Naive thymus-derived CD4-positive, alpha-beta T cell (primary cell): ENCODE measurements at regions not wholly inside any gene's neighbourhood (a gene's known extent, or its start where the extent isn't known, plus 50 kb on each side); places are given as distances from the start of the nearest gene placed in this dataset.
"Not testable (repeated sequence)": the region's sequence is repeated elsewhere in the genome, so short reads cannot be mapped to it uniquely, and the experiment has no call there.

Experiments used
- ATAC-seq: fragments of 150-1000 bp; cut with Tn5 transposase; 2 replicates; pipeline ENCODE4 v1.10.0; 2021; ENCODE audit warnings: mild to moderate bottlenecking, moderate library complexity
- CTCF ChIA-PET: fragments of 350-600 bp; sonication (Branson Sonifier 250); formaldehyde crosslinking; loops from one replicate; lab custom pipeline; 2021; ENCODE audit warnings: antibody characterized with exemption; lab: Charles Lee
- POLR2A ChIA-PET: fragments of 350-600 bp; sonication (Branson Sonifier 250); formaldehyde crosslinking; loops from one replicate; lab custom pipeline; 2021; ENCODE audit warnings: antibody characterized with exemption, inconsistent platforms; lab: Charles Lee
- DNase-seq, 9 donors: peaks; one replicate each; pipeline versions ENCODE4 v3.0.0 to v3.0.0-alpha.2; 2020 to 2022; ENCODE audit warnings: mixed read lengths in 1 of 9
- H3K27ac ChIP-seq: one replicate; pipeline ENCODE4 v1.7.0; 2013; ENCODE audit warnings: mild to moderate bottlenecking, low read depth, low read length, moderate library complexity
- H3K27me3 ChIP-seq, 2 donors: one replicate each; pipeline ENCODE4 v1.7.0; 2013; ENCODE audit warnings: low read length in 2 of 2, mild to moderate bottlenecking in 2 of 2, moderate library complexity in 2 of 2; ENCODE audit not compliant: control insufficient read depth in 2 of 2, insufficient read depth in 2 of 2
- H3K36me3 ChIP-seq, 3 experiments: 1 replicate in 2 of 3; 2 replicates in 1 of 3; pipeline ENCODE4 v1.7.0; 2013; ENCODE audit warnings: low read length in 3 of 3, mild to moderate bottlenecking in 3 of 3, moderate library complexity in 1 of 3; ENCODE audit not compliant: insufficient read depth in 3 of 3, control insufficient read depth in 2 of 3
- H3K4me1 ChIP-seq, 2 donors: one replicate each; pipeline ENCODE4 v1.7.0; 2013; ENCODE audit warnings: low read length in 2 of 2, mild to moderate bottlenecking in 2 of 2, moderate library complexity in 1 of 2; ENCODE audit not compliant: control insufficient read depth in 2 of 2, insufficient read depth in 2 of 2
- H3K4me3 ChIP-seq: 2 replicates; pipeline ENCODE4 v1.7.0; 2013; ENCODE audit warnings: mild to moderate bottlenecking, low read length
- H3K9me3 ChIP-seq, 3 experiments: 1 replicate in 2 of 3; 2 replicates in 1 of 3; pipeline ENCODE4 v1.7.0; 2013; ENCODE audit warnings: low read length in 3 of 3; ENCODE audit not compliant: control insufficient read depth in 2 of 3
- H3K27ac Mint-ChIP-seq, 9 donors: one replicate each; pipeline ENCODE4 v1.8.0; 2020 to 2022; ENCODE audit warnings: mixed read lengths in 9 of 9, mild to moderate bottlenecking in 8 of 9, moderate library complexity in 5 of 9, inconsistent platforms in 2 of 9
- H3K27me3 Mint-ChIP-seq, 5 donors: one replicate each; pipeline ENCODE4 v1.8.0; 2021 to 2022; ENCODE audit warnings: mixed read lengths in 5 of 5, mild to moderate bottlenecking in 1 of 5
- H3K36me3 Mint-ChIP-seq, 5 donors: one replicate each; pipeline ENCODE4 v1.8.0; 2020 to 2022; ENCODE audit warnings: mixed read lengths in 5 of 5, mild to moderate bottlenecking in 3 of 5, inconsistent platforms in 1 of 5
- H3K4me1 Mint-ChIP-seq, 7 donors: one replicate each; pipeline ENCODE4 v1.8.0; 2020 to 2022; ENCODE audit warnings: mixed read lengths in 7 of 7, mild to moderate bottlenecking in 3 of 7, inconsistent platforms in 1 of 7
- H3K4me3 Mint-ChIP-seq, 10 donors: one replicate each; pipeline ENCODE4 v1.8.0; 2020 to 2022; ENCODE audit warnings: mild to moderate bottlenecking in 10 of 10, mixed read lengths in 10 of 10, moderate library complexity in 6 of 10, inconsistent platforms in 2 of 10
- H3K9me3 Mint-ChIP-seq, 11 donors: one replicate each; pipeline ENCODE4 v1.8.0; 2020 to 2022; ENCODE audit warnings: mixed read lengths in 11 of 11, mild to moderate bottlenecking in 4 of 11, inconsistent platforms in 1 of 11, moderate library complexity in 1 of 11
- intact Hi-C, 2 donors: fragments of 100-400 bp; cut with micrococcal nuclease; formaldehyde crosslinking; loops; one replicate each; pipeline ENCODE4 v1.15.1; 2023

DNA sequence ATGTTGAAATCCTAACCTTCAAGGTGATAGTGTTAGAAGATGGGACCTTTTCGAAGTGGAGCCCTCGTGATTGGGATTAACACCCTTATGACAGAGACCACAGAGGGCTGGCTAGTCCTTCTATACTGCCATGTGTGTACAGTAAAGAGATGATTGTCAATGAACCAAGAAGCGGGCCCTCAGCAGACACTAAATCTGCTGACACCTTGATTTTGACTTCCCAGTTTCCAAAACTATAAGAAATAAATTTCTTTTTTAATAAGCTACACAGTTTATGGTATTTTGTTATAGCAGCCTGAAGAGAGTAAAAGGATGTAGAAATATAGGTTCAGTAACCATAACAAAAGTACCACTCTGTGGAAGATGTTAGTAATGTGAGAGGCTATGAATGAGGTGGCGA lies 419.0 kb upstream of the NUDT12 start:
- Mint-ChIP-seq H3K4me1 (no peaks in the 10 kb centered on the region), H3K9me3 (peaks cover 0 to 17% (median 4%) of the 10 kb centered on the region in 11 donors), H3K4me3 (no peak overlapping the region), H3K27me3 (no peaks in the 10 kb centered on the region), H3K27ac (no peak overlapping the region), H3K36me3 (no peaks in the 10 kb centered on the region)
- ChIA-PET CTCF (interaction anchor here (0.6 kb wide), 1 partner anchor 515 kb away, joined by 3 read pairs; no protein-coding TSS in a partner anchor), POLR2A (no interaction called here)
- Histone ChIP-seq H3K4me3 (no peak overlapping the region), H3K36me3 (no peaks in the 10 kb centered on the region), H3K27ac (no peak overlapping the region), H3K9me3 (no peaks in the 10 kb centered on the region), H3K4me1 (no peaks in the 10 kb centered on the region), H3K27me3 (no peaks in the 10 kb centered on the region)
- intact Hi-C loops = no loop called here
- ATAC-seq (no peak), DNase-seq (no peak)

DNA sequence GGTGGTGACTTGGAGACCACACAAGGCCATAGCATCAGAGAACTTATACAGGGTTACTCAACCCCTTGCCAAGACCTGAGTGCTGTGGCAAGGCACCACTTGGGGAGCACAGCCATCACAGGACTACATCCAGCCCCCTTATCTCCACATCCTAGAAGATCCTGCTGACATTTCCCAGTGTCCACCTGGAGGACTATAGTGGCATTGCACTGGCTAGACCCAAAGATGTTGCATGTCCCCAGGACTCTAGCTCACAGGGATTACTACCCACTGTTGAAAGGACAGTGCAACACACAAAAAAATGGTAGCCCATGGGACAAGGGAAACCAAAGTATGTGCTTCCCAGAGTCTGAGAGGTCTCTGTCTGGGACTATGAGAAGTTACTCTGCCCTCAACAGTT lies 411.1 kb upstream of the NUDT12 start:
- no peaks in the 10 kb centered on the region for H3K4me1 Mint-ChIP-seq
- Histone ChIP-seq H3K36me3 (no peaks in the 10 kb centered on the region), H3K9me3 (no peaks in the 10 kb centered on the region), H3K4me3 (no peak overlapping the region), H3K27me3 (no peaks in the 10 kb centered on the region), H3K27ac (no peak overlapping the region), H3K4me1 (no peaks in the 10 kb centered on the region)
- ChIA-PET CTCF (no interaction called here), POLR2A (no interaction called here)
- no peak overlapping the region for H3K27ac Mint-ChIP-seq
- DNase-seq (no peak), ATAC-seq (no peak)
- peaks cover 0 to 39% (median 15%) of the 10 kb centered on the region in 11 donors for H3K9me3 Mint-ChIP-seq
- H3K4me3 Mint-ChIP-seq = no peak overlapping the region
- H3K36me3 Mint-ChIP-seq = peaks cover 0 to 3% (median 0%) of the 10 kb centered on the region in 5 donors
- intact Hi-C loops = no loop called here
- H3K27me3 Mint-ChIP-seq = no peaks in the 10 kb centered on the region

DNA sequence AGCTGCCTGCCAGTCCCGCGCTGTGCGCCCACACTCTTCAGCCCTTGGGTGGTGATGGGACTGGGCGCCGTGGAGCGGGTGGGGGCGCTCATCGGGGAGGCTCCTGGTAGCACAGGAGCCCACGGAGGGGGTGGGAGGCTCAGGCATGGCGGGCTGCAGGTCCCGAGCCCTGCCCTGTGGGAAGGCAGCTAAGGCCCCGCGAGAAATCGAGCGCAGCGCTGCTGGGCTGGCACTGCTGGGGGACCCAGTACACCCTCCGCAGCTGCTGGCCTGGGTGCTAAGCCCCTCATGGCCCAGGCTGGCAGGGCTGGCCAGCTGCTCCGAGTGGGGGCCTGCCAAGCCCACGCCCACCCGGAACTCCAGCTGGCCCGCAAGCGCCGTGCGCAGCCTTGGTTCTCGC lies 403.7 kb upstream of the NUDT12 start:
- CTCF ChIA-PET, H3K36me3 Mint-ChIP-seq, ATAC-seq, H3K4me3 Mint-ChIP-seq, H3K4me1 ChIP-seq, H3K4me1 Mint-ChIP-seq, H3K27ac Mint-ChIP-seq, DNase-seq, H3K36me3 ChIP-seq, H3K27ac ChIP-seq, POLR2A ChIA-PET, H3K9me3 ChIP-seq, H3K27me3 Mint-ChIP-seq, intact Hi-C loops, H3K4me3 ChIP-seq, H3K27me3 ChIP-seq: not testable (repeated sequence)
- peaks cover 5 to 29% (median 14%) of the 10 kb centered on the region in 11 donors for H3K9me3 Mint-ChIP-seq

DNA sequence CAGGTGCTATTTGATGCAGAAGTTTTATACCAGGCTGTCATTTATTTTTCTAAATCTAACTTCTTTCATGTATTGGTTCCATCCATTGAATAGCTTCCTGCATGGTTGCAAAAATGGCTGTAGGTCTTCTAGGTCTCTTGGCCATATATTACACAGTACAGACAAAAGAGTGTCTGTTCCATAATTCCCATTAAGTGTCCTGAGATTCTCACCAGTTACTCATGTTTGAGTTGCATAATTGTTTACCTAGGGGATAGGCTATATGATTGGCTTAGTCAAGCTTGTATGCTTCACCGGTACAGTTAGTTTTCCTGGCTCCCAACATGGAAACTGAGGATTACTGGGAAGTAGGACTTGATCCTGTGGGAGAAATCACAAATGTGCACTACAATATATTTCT lies 399.4 kb upstream of the NUDT12 start:
- ChIA-PET POLR2A (no interaction called here), CTCF (no interaction called here)
- H3K4me1 Mint-ChIP-seq = no peaks in the 10 kb centered on the region
- intact Hi-C loops = no loop called here
- H3K4me1 ChIP-seq = no peaks in the 10 kb centered on the region
- H3K27me3 Mint-ChIP-seq = no peaks in the 10 kb centered on the region
- H3K36me3 Mint-ChIP-seq = no peaks in the 10 kb centered on the region
- no peak overlapping the region for H3K27ac ChIP-seq
- no peak for DNase-seq
- H3K4me3 Mint-ChIP-seq = no peak overlapping the region
- H3K9me3 Mint-ChIP-seq = peaks cover 0 to 21% (median 7%) of the 10 kb centered on the region in 11 donors
- H3K27ac Mint-ChIP-seq = no peak overlapping the region
- H3K4me3 ChIP-seq = no peak overlapping the region
- no peaks in the 10 kb centered on the region for H3K27me3 ChIP-seq
- no peaks in the 10 kb centered on the region for H3K36me3 ChIP-seq
- no peak for ATAC-seq
- no peaks in the 10 kb centered on the region for H3K9me3 ChIP-seq

DNA sequence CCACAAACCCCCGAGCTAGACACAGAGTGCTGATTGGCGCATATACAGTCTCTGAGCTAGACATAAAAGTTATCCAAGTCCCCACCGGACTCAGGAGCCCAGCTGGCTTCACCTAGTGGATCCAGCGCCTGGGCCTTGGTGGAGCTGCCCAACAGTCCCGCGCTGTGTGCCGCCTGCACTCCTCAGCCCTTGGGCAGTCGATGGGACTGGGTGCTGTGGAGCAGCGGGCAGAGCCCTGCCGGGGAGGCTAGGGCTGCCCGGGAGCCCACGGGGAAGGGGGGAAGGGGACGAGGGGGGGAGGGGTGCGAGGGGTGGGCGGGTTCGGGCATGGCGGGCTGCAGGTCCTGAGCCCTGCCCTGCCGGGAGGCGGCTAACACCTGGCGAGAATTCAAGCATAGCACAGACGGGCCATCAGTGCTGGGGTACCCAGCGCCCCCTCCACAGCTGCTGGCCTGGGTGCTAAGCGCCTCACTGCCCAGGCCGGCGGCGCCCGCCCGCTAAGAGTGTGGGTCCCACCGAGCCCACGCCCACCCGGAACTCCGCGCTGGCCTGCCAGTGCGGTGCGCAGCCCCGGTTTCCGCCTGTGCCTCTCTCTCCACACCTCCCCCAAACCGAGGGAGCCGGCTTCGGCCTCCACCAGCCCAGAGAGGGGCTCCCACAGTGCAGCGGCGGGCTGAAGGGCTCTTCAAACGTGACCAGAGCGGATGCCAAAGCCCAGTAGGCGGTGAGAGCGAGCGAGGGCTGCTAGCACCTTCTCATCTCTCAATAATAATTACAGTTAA lies 391.2 kb upstream of the NUDT12 start:
- H3K27ac Mint-ChIP-seq = no peak overlapping the region

DNA sequence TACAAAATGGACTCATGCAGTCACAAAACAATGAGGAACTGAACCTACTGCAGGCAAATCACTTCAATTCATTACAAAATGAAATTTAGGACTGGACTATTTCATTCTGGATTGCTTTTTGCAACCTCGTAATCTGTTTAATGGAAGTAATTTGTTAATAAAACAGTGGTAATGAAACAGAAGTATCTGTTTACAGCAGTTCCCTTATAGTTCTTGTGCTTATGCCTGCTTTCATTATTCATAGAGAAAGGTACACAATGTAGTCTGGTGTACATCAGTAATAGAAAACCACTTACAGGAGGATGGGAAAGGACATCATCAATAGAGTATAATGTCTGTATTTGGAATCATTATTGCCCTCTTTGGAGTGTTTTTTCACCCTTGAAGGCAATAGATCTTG lies 389.2 kb upstream of the NUDT12 start:
- no peaks in the 10 kb centered on the region for H3K4me1 ChIP-seq
- Mint-ChIP-seq H3K27ac (no peak overlapping the region), H3K9me3 (peaks cover 0 to 6% (median 0%) of the 10 kb centered on the region in 11 donors), H3K4me1 (no peaks in the 10 kb centered on the region), H3K4me3 (no peak overlapping the region), H3K36me3 (no peaks in the 10 kb centered on the region), H3K27me3 (no peaks in the 10 kb centered on the region)
- H3K27ac ChIP-seq = no peak overlapping the region
- intact Hi-C loops = no loop called here
- ATAC-seq (no peak), DNase-seq (no peak)
- no peaks in the 10 kb centered on the region for H3K36me3 ChIP-seq
- H3K27me3 ChIP-seq = no peaks in the 10 kb centered on the region
- CTCF ChIA-PET = no interaction called here
- no peak overlapping the region for H3K4me3 ChIP-seq
- H3K9me3 ChIP-seq = no peaks in the 10 kb centered on the region
- POLR2A ChIA-PET = no interaction called here

More for the DNA sequence above, 391.2 kb upstream of the NUDT12 start:
- H3K9me3 Mint-ChIP-seq = peaks cover 0 to 8% (median 4%) of the 10 kb centered on the region in 11 donors
- H3K27me3 ChIP-seq = no peaks in the 10 kb centered on the region
- no peaks in the 10 kb centered on the region for H3K36me3 Mint-ChIP-seq
- CTCF ChIA-PET = no interaction called here
- POLR2A ChIA-PET = no interaction called here
- no peak for DNase-seq
- H3K36me3 ChIP-seq = no peaks in the 10 kb centered on the region
- H3K4me1 Mint-ChIP-seq = no peaks in the 10 kb centered on the region
- no peak overlapping the region for H3K27ac ChIP-seq
- no peak overlapping the region for H3K4me3 ChIP-seq
- H3K27me3 Mint-ChIP-seq = no peaks in the 10 kb centered on the region
- no peaks in the 10 kb centered on the region for H3K4me1 ChIP-seq
- ATAC-seq = no peak
- intact Hi-C loops = no loop called here
- H3K9me3 ChIP-seq = no peaks in the 10 kb centered on the region
- no peak overlapping the region for H3K4me3 Mint-ChIP-seq

DNA sequence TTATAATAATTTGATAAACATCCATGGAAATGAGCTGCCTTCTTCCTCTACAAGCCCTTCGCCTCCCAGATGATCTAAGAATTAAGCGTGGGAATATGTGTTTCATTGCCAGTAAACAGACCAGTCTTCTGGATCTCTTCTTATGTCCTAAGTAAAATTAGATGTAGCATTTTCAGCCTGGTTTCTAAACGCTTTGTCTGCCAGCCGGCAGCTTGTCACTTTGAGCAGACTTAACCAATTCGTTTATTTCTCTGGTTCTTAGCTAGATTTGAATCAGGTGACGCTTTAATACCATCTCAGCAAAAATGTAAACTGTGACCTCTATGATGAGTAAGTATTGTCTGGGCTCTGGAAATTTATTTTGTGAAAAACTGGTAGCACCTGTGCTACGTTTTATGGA lies 380.6 kb upstream of the NUDT12 start:
- H3K36me3 Mint-ChIP-seq = no peaks in the 10 kb centered on the region
- Histone ChIP-seq H3K27me3 (no peaks in the 10 kb centered on the region), H3K4me1 (no peaks in the 10 kb centered on the region), H3K36me3 (no peaks in the 10 kb centered on the region), H3K4me3 (no peak overlapping the region), H3K9me3 (no peaks in the 10 kb centered on the region), H3K27ac (no peak overlapping the region)
- ATAC-seq (no peak), DNase-seq (no peak)
- CTCF ChIA-PET = no interaction called here
- peaks cover 0 to 7% (median 0%) of the 10 kb centered on the region in 11 donors for H3K9me3 Mint-ChIP-seq
- intact Hi-C loops = no loop called here
- H3K27ac Mint-ChIP-seq = no peak overlapping the region
- POLR2A ChIA-PET = no interaction called here
- no peak overlapping the region for H3K4me3 Mint-ChIP-seq
- H3K4me1 Mint-ChIP-seq = no peaks in the 10 kb centered on the region
- H3K27me3 Mint-ChIP-seq = no peaks in the 10 kb centered on the region
